Fibroblast of skin of right quadriceps (primary cell): ENCODE measurements at regions not wholly inside any gene's neighbourhood (a gene's known extent, or its start where the extent isn't known, plus 50 kb on each side); places are given as distances from the start of the nearest gene placed in this dataset.
A peak's percentile ranks its signal among the peaks of the same experiment; 100 is the strongest.

Experiments
- DNase-seq: peaks from one replicate; pipeline ENCODE4 v3.0.0-alpha.2; 2013

DNA sequence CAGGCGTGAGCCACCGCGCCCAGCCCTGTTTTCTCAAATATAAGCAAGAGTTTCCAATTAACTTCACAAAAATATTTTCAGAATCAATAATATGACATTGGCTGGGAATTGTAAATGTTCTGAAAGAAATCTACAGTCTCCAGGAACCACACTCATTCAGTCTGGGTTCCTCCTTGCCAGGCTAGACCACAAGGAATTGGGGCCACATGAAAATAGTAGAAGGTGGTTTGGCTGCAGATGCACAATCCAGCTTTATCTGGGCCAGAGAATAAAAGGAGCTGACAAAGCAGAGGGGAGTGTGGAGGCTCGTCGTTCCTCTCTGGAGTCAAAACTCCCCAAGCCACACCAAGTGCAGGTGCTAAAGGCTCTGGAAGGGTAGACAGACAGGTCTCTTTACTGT, 92.0 kb upstream of the OSMR start:
- DNase-seq = no peak

DNA sequence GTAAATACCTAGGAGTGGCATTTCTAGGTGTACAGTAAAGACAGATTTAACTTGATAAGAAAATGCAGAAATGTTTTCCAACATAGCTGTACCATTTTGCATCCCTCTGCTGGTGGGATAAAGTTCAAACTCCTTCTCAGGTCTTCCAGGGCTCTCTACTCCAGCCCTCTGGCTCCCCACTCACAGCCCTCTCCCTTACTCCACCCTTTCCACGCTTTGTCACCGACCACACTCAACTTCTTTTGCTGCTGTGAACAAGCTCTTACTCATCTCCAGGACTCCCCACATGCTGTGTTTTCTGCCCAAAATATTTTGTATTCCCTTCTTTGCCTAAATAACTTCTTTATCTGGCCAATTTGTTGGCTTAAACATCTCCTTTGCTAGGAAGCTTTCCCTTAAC, 90.6 kb upstream of the OSMR start:
- peak; percentile 77 for DNase-seq

DNA sequence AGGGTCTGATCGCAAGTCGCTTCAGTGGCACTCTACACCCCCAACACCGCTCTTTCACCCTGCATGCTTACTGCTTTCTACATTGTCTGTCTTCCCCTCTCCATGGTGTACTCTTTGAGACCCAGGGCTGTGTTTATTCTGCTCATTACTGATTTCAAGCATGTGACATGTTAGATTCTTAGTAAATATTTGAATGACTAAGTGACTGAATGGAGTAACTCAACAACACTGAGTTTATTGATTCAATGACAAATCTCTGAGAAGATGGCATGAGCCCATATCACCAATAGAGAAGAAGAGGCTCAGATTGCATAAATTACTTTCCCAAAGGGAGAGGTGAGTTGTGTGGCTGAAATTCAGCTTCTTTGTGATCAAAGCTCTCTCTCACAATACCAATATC, 89.7 kb upstream of the OSMR start:
- DNase-seq = no peak

DNA sequence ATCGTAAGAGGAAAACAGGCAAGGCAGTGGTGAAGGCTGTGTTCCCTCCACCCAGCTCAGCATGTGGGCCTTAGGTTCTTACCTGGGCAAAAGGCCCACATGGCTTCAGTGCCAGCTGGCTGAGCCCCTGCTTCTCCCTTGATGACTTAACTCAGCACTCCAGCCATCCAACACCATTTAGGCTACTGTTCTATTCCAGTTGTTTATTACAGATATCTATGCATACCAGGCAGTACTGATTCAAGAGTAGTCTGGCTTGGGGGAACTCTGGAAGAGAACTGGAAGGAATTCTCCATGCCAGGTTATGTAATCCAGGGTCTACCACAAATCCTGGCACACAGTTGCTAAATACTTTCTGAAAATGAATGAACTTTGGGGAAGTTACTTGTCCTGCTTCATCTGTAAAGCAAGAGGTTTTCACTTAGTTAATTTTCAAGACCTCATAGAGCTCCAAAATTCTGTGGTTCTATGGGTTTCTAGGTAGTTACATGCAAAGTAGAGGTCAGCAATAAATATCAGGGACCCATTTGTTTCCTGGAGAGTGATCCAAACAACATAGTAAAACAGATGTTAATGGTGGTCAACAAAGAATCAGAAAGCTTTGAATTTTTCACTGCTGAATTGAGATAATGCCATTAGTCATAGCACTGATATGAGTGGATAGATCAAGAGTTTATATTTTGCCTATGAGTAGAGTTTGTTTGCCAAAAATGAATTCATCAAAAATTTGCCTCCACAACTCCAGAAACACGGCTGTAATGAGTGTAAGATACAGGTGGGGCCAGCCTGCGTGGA, 88.2 kb upstream of the OSMR start:
- DNase-seq = no peak

GRCh38 chr5:38758774-38759600, 86.8 kb upstream of the OSMR start:
- DNase-seq = peak; percentile 64

- peak; percentile 41 for DNase-seq
These were observed 80.8 kb upstream of the OSMR start for GRCh38 chr5:38764937-38765391.

GRCh38 chr5:38765399-38765861, 80.4 kb upstream of the OSMR start:
- peak; percentile 39 for DNase-seq

DNA sequence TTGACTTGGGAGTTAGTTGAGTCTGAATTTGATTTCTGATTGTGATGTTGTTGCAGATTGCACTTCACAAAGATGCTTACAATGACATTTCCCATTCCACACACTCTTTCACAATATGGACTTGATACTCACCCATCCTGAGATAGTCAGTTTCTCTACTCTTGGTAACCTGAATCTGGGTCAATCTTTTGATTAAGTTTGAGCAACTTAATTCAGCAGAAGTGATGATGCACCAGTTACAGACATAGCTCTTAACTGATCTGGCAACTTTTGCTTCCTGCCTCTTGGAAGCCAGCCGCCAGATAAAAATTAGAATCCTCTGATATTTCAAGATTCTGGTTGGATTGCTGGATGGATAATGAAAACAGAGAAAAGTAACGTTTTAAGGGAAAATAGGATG, 79.7 kb upstream of the OSMR start:
- no peak for DNase-seq

DNA sequence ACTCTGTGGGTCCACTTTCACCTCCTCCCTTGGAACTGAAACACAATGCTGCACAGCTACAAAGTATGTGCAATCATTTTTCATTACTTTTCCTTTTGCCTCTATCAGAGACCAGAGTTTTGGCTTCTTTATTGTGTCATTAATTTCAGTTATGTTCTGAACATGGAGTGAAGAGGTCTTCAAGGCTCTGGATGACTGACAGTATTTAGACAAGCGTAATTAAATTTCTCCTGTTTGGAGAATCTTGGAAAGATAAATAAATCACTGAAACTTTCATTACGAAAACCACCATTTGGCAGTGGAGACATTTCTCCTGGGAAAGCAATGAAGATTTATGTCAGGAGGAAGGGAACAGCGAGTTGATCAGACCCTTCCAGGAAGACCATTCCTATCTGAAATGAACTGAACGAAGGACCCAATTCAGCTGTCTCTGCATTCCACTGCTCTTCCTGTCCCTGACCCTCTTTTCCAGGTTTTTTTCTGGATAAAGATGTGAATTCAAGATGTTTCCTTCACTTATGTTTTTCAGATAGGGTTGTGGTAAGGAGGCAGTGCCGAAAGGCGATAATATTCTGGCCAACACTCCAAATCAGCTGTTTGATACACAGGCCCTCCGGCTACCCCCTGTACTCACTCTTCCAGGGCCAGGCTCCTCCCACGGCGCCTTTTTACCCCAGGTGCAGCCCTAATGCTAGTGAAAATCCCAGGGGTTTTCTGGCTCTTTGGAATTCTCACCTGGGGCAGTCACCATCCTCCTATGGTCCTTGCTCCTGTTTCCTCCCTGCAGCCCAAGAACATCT, 77.2 kb upstream of the OSMR start:
- DNase-seq = no peak

DNA sequence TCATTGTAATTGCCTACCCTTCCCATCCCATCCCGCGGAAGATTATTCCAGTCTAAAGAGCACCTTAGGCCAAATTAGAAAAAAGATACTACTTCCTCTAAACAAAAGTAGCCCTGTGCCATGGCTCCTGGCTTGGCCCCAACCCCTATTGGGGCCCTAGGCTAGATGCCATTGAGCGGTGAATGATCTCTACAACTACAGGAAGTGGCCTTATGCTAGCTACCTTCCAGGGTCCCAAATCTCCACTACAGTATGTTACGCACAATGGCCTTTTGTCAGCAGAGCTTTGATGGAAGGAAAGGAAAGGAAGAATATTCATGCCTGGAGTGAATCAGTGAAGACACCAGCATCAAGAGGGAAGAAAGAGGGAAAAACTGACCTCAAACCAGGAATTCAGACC, 73.3 kb upstream of the OSMR start:
- no peak for DNase-seq

DNA sequence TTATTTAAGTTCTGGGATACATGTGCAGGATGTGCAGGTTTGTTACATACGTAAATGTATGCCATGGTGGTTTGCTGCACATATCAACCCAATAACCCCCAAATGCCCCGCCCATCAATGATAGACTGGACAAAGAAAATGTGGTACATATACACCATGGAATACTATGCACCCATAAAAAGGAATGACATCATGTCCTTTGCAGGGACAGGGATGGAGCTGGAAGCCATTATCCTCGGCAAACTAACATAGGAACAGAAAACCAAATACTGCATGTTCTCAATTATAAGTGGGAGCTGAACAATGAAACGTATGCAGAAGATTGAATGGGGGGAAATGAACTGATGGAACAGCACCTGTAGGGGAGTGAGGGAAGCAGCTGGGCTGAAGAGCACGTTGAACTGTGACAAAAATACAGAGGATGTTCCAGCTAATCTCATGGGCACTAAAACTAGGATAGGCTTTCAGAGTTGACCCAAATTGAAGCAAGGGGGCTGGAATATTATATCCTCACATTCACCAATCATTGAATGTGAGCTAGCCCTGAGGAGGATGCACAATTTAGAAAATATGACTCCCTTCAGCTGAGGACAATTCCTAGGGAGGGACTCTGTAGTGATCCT, 70.5 kb upstream of the OSMR start:
- DNase-seq = no peak

- peak; percentile 24 for DNase-seq
These were observed 69.5 kb upstream of the OSMR start for GRCh38 chr5:38776149-38776896.

- no peak for DNase-seq
These were observed 68.7 kb upstream of the OSMR start for GRCh38 chr5:38777111-38777510.

DNA sequence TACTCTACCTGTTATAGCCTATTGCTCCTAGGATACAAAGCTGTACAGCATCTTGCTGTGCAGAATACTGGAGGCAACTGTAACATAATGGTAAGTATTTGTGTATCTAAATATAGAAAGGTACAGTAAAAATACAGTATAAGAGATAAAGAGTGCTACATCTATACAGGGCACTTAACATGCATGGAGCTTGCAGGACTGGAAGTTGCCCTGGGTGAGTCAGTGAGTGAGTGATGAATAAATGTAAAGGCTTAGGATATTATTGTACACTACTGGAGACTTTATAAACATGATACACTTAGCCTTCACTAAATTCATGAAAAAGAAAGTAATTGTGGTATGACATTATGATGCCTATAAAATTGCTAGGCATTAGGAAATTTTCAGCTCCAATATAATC, 65.5 kb upstream of the OSMR start:
- peak; percentile 40 for DNase-seq

GRCh38 chr5:38780945-38781344, 64.9 kb upstream of the OSMR start:
- DNase-seq = peak; percentile 87

DNA sequence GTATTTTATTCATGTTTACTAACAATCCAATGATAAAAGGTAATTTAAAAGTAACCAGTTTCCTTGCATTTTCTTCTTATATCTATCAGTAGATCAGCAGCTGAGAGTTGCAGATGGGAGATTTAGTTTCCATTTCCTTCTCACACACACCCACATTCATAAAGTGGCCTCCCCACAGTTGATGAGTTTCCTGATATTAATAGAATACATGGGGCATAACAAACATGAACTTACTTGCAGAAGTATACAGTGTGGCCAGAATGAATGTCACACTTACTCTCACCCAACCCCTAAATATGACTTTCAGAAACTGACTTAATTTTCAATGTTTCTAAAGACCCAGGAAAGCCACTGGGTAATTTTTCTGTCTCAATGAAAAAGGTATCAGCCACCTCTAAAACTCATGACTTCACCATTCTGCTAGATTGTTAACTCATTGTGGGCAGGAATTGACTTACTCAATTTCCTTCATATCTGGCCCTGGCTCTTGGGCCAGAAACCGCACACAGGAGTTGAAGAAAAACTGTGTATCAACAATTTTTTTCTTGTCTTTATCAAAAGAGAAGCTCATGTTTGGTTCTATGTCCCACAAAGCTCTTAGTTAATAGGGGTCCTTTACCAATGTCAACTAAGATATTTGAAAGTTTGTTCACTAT, 63.5 kb upstream of the OSMR start:
- DNase-seq = no peak

DNA sequence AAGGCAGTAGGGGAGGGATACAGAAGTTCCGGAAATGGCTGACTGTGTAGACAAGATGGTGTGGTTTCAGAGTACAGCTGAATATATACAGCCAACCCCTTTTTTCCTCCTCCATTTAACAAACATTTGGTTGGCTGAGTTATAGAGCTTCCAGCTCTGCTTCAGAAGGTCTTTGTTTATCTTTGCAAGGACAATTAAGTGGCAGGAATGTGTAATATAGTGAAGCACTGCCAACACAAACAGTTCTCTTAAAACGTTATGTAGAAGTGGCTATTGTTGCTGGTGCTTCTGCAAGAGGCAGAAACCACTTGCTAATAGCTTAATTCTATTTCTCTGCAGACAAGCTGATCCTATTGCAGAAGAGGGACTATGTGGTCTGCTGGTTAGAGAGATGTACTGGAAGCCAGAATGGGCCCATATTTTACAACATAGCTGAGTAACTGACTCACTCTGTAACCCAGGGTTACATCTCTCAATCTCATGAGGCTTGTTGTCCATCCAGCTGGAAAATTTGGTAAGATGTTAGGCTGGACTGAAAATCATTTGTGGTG, 62.7 kb upstream of the OSMR start:
- peak; percentile 97 for DNase-seq

GRCh38 chr5:38789134-38789533, 56.7 kb upstream of the OSMR start:
- no peak for DNase-seq

- no peak for DNase-seq
These were observed 56.0 kb upstream of the OSMR start for GRCh38 chr5:38789777-38790176.

DNA sequence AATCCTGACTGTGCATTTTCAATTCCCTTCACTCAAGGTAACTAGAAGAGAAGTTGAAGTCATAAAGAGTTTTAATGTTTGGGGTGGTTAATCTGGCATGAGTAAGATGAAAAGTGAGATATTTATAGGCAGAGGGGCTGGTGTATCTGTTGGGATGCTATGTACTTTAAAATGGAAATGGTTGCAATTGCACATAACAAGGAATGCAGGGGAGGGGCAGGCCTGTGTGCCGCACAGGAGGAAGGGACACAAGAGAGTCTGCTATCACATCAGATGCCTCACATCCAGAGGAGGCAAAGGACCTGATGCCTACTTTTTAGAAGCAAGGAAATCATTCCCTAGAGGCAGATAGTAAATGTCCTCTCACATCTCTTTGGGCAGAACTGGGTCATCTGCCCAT, 55.5 kb upstream of the OSMR start:
- DNase-seq = no peak

DNA sequence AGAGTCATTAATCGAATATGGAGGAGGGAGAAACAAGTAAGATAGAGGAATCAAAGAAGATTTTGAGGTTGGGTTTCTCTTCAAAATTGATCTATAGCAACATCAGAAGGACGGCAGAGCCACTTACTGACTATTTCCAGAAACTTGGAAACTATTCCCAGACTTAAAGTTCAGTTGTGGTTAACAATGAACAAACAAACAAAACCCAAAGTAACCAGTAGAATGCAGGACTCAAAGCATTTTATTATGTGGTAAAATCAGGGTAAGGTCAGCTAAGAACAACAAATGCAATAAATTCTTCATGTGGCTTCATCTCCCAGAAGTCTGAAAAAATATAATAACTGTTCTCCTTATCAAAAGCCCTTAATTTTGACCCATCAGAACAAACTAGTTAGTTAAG, 54.9 kb upstream of the OSMR start:
- no peak for DNase-seq
